IPS-18c (cell line): ENCODE measurements at regions not wholly inside any gene's neighbourhood (a gene's known extent, or its start where the extent isn't known, plus 50 kb on each side); places are given as distances from the start of the nearest gene placed in this dataset.

ENCODE experiments used
- H3K4me3 ChIP-seq: 2 replicates; pipeline ENCODE4 v1.7.0; 2013; ENCODE audit warnings: low read depth, mild to moderate bottlenecking, low read length, moderate library complexity; ENCODE audit not compliant: insufficient read depth
- H3K9me3 ChIP-seq: one replicate; pipeline ENCODE4 v1.6.1; 2013; ENCODE audit warnings: mild to moderate bottlenecking, low read length, moderate library complexity; ENCODE audit not compliant: control insufficient read depth, insufficient read depth

- Histone ChIP-seq H3K4me3 (no peak overlapping the region), H3K9me3 (peaks cover 5% of the 10 kb centered on the region)
Observed at GRCh38 chr3:110069761-110070160, 732.4 kb upstream of the DPPA4 start.

- Histone ChIP-seq H3K9me3 (peaks cover 5% of the 10 kb centered on the region), H3K4me3 (no peak overlapping the region)
Observed at GRCh38 chr3:110070161-110070916, 733.0 kb upstream of the DPPA4 start.

GRCh38 chr3:110074095-110074494, 736.7 kb upstream of the DPPA4 start:
- peaks cover 5% of the 10 kb centered on the region for H3K9me3 ChIP-seq
- H3K4me3 ChIP-seq, result no peak overlapping the region

GRCh38 chr3:110077093-110077492, 739.7 kb upstream of the DPPA4 start:
- H3K9me3 ChIP-seq, result peaks cover 5% of the 10 kb centered on the region

GRCh38 chr3:110093411-110093810, 756.1 kb upstream of the DPPA4 start:
- no peaks in the 10 kb centered on the region for H3K9me3 ChIP-seq

More at GRCh38 chr3:110077093-110077492, 739.7 kb upstream of the DPPA4 start:
- no peak overlapping the region for H3K4me3 ChIP-seq

GRCh38 chr3:110093812-110094401, 756.6 kb upstream of the DPPA4 start:
- Histone ChIP-seq H3K4me3 (no peak overlapping the region), H3K9me3 (no peaks in the 10 kb centered on the region)

More at GRCh38 chr3:110093411-110093810, 756.1 kb upstream of the DPPA4 start:
- no peak overlapping the region for H3K4me3 ChIP-seq

- Histone ChIP-seq H3K9me3 (no peaks in the 10 kb centered on the region), H3K4me3 (no peak overlapping the region)
Observed at GRCh38 chr3:110099711-110100110, 762.4 kb upstream of the DPPA4 start.

- no peak overlapping the region for H3K4me3 ChIP-seq
- H3K9me3 ChIP-seq, result no peaks in the 10 kb centered on the region
Observed at GRCh38 chr3:110101361-110101760, 764.0 kb upstream of the DPPA4 start.

- H3K9me3 ChIP-seq, result no peaks in the 10 kb centered on the region
- H3K4me3 ChIP-seq, result no peak overlapping the region
Observed at GRCh38 chr3:110106805-110107204, 769.5 kb upstream of the DPPA4 start.

GRCh38 chr3:110123946-110124345, 786.6 kb upstream of the DPPA4 start:
- Histone ChIP-seq H3K4me3 (no peak overlapping the region), H3K9me3 (no peaks in the 10 kb centered on the region)

GRCh38 chr3:110126065-110126464, 788.7 kb upstream of the DPPA4 start:
- no peaks in the 10 kb centered on the region for H3K9me3 ChIP-seq
- H3K4me3 ChIP-seq, result no peak overlapping the region

GRCh38 chr3:110133971-110134370, 796.6 kb upstream of the DPPA4 start:
- H3K4me3 ChIP-seq, result no peak overlapping the region
- H3K9me3 ChIP-seq, result no peaks in the 10 kb centered on the region

GRCh38 chr3:110139048-110139447, 801.7 kb upstream of the DPPA4 start:
- Histone ChIP-seq H3K4me3 (no peak overlapping the region), H3K9me3 (no peaks in the 10 kb centered on the region)

- Histone ChIP-seq H3K4me3 (no peak overlapping the region), H3K9me3 (no peaks in the 10 kb centered on the region)
Observed at GRCh38 chr3:110139821-110140220, 802.5 kb upstream of the DPPA4 start.

- no peaks in the 10 kb centered on the region for H3K9me3 ChIP-seq
- no peak overlapping the region for H3K4me3 ChIP-seq
Observed at GRCh38 chr3:110149763-110150162, 812.4 kb upstream of the DPPA4 start.

GRCh38 chr3:110157221-110157620, 819.9 kb upstream of the DPPA4 start:
- Histone ChIP-seq H3K4me3 (no peak overlapping the region), H3K9me3 (no peaks in the 10 kb centered on the region)

- Histone ChIP-seq H3K9me3 (no peaks in the 10 kb centered on the region), H3K4me3 (no peak overlapping the region)
Observed at GRCh38 chr3:110164632-110165369, 827.5 kb upstream of the DPPA4 start.

- Histone ChIP-seq H3K9me3 (no peaks in the 10 kb centered on the region), H3K4me3 (no peak overlapping the region)
Observed at GRCh38 chr3:110165370-110165743, 828.0 kb upstream of the DPPA4 start.
